AG04449 (cell line): ENCODE measurements at regions not wholly inside any gene's neighbourhood (a gene's known extent, or its start where the extent isn't known, plus 50 kb on each side); places are given as distances from the start of the nearest gene placed in this dataset.

ENCODE experiments used
- CTCF ChIA-PET: fragments of 350-600 bp; formaldehyde crosslinking; extraction: SDS; loops from one replicate; lab custom pipeline; 2021; ENCODE audit warnings: antibody characterized with exemption; lab: Yijun Ruan, JAX
- POLR2A ChIA-PET: fragments of 400-600, 350-600 bp; formaldehyde crosslinking; extraction: SDS; loops from one replicate; lab custom pipeline; 2020; ENCODE audit warnings: antibody characterized with exemption, inconsistent platforms; lab: Yijun Ruan, JAX
- DNase-seq: peaks from one replicate; pipeline ENCODE4 v3.0.0-alpha.2; 2010; ENCODE audit warnings: low read depth, low spot score
- H3K4me3 ChIP-seq: 2 replicates; pipeline ENCODE4 v1.5.1; 2011; ENCODE audit warnings: low read depth, mild to moderate bottlenecking, control low read depth, low read length
- CTCF ChIP-seq: IDR thresholded peaks from one replicate; pipeline ENCODE4 v1.5.1; 2011; ENCODE audit warnings: mild to moderate bottlenecking, moderate library complexity, low read length, control low read depth, inconsistent platforms; ENCODE audit not compliant: insufficient read depth; ENCODE audit errors: missing control alignments

- no peak for DNase-seq
- POLR2A ChIA-PET, result no interaction called here
Measured at GRCh38 chr10:8444630-8445029, 390.1 kb downstream of the GATA3 start.

GRCh38 chr10:8445353-8445752 lies 390.9 kb downstream of the GATA3 start:
- ChIA-PET CTCF (no interaction called here), POLR2A (no interaction called here)
- no peak for DNase-seq
- no peak overlapping the region for H3K4me3 ChIP-seq
- TF ChIP-seq CTCF, result no peak

More at GRCh38 chr10:8444630-8445029, 390.1 kb downstream of the GATA3 start:
- TF ChIP-seq CTCF, result no peak
- H3K4me3 ChIP-seq, result no peak overlapping the region
- CTCF ChIA-PET, result no interaction called here

GRCh38 chr10:8449909-8450308 lies 395.4 kb downstream of the GATA3 start:
- no peak overlapping the region for H3K4me3 ChIP-seq
- TF ChIP-seq CTCF, result no peak
- ChIA-PET CTCF (no interaction called here), POLR2A (no interaction called here)
- no peak for DNase-seq

- ChIA-PET POLR2A (no interaction called here), CTCF (no interaction called here)
- no peak for DNase-seq
Measured at GRCh38 chr10:8453587-8453986, 399.1 kb downstream of the GATA3 start.

GRCh38 chr10:8454357-8454756 lies 399.9 kb downstream of the GATA3 start:
- DNase-seq, result no peak
- H3K4me3 ChIP-seq, result no peak overlapping the region
- ChIA-PET CTCF (no interaction called here), POLR2A (no interaction called here)
- no peak for TF ChIP-seq CTCF

More at GRCh38 chr10:8453587-8453986, 399.1 kb downstream of the GATA3 start:
- no peak overlapping the region for H3K4me3 ChIP-seq
- no peak for TF ChIP-seq CTCF

GRCh38 chr10:8455181-8455580 lies 400.7 kb downstream of the GATA3 start:
- ChIA-PET CTCF (no interaction called here), POLR2A (no interaction called here)
- DNase-seq, result no peak
- no peak for TF ChIP-seq CTCF
- H3K4me3 ChIP-seq, result no peak overlapping the region

GRCh38 chr10:8456386-8456785 lies 401.9 kb downstream of the GATA3 start:
- POLR2A ChIA-PET, result no interaction called here
- no peak overlapping the region for H3K4me3 ChIP-seq
- DNase-seq, result no peak
- CTCF ChIA-PET, result no interaction called here
- TF ChIP-seq CTCF, result no peak
